ENCODE measurements at regions not wholly inside any gene's neighbourhood (a gene's known extent, or its start where the extent isn't known, plus 50 kb on each side); places are given as distances from the start of the nearest gene placed in this dataset.
"Not testable (repeated sequence)": the region's sequence is repeated elsewhere in the genome, so short reads cannot be mapped to it uniquely, and the experiment has no call there.

- Histone ChIP-seq H3K4me1 (peaks cover 8 to 15% of the 10 kb centered on the region in 2 donors), H3K27me3 (peaks cover 0 to 22% of the 10 kb centered on the region in 2 donors), H3K4me3 (no peak overlapping the region), H3K27ac (no peak overlapping the region), H3K9me3 (no peaks in the 10 kb centered on the region), H3K36me3 (no peaks in the 10 kb centered on the region)
- ATAC-seq = no peak
- no peak for DNase-seq
- intact Hi-C loops (cut with DNase I) = no loop called here
- no peak for TF ChIP-seq CTCF (IDR thresholded peaks at IDR 0.05)
These were observed 110.7 kb upstream of the SFSWAP start for GRCh38 chr12:131600160-131600532.

GRCh38 chr12:131601499-131601898 is 109.4 kb upstream of the SFSWAP start:
- ATAC-seq = not testable (repeated sequence)

GRCh38 chr12:131603106-131603938 is 107.6 kb upstream of the SFSWAP start:
- Histone ChIP-seq H3K27ac (no peak overlapping the region), H3K36me3 (no peaks in the 10 kb centered on the region), H3K4me3 (no peak overlapping the region), H3K27me3 (peaks cover 0 to 23% of the 10 kb centered on the region in 2 donors), H3K4me1 (peaks cover 8 to 33% of the 10 kb centered on the region in 2 donors), H3K9me3 (no peaks in the 10 kb centered on the region)
- no peak for ATAC-seq
- no peak for TF ChIP-seq CTCF (IDR thresholded peaks at IDR 0.05)
- intact Hi-C loops (cut with DNase I) = no loop called here
- no peak for DNase-seq

More at GRCh38 chr12:131601499-131601898, 109.4 kb upstream of the SFSWAP start:
- H3K36me3 ChIP-seq; H3K27ac ChIP-seq; intact Hi-C loops (cut with DNase I); H3K4me3 ChIP-seq; H3K9me3 ChIP-seq; DNase-seq: not testable (repeated sequence)
- Histone ChIP-seq H3K27me3 (peaks cover 0 to 23% of the 10 kb centered on the region in 2 donors), H3K4me1 (peaks cover 8 to 18% of the 10 kb centered on the region in 2 donors)

GRCh38 chr12:131603939-131604795 is 106.7 kb upstream of the SFSWAP start:
- peak in 1 of 4 donors; percentile 74 for DNase-seq
- H3K9me3 ChIP-seq = no peaks in the 10 kb centered on the region
- TF ChIP-seq CTCF (IDR thresholded peaks at IDR 0.05) = no peak
- H3K36me3 ChIP-seq = no peaks in the 10 kb centered on the region
- no peak overlapping the region for H3K4me3 ChIP-seq
- intact Hi-C loops (cut with DNase I) = no loop called here
- peaks cover 0 to 19% of the 10 kb centered on the region in 2 donors for H3K27me3 ChIP-seq
- H3K4me1 ChIP-seq = peaks cover 14 to 39% of the 10 kb centered on the region in 2 donors
- H3K27ac ChIP-seq = no peak overlapping the region
- ATAC-seq = no peak

- no peak for TF ChIP-seq CTCF (IDR thresholded peaks at IDR 0.05)
- no peaks in the 10 kb centered on the region for H3K9me3 ChIP-seq
- peaks cover 16 to 41% of the 10 kb centered on the region in 2 donors for H3K4me1 ChIP-seq
- no peak overlapping the region for H3K27ac ChIP-seq
- no peaks in the 10 kb centered on the region for H3K36me3 ChIP-seq
- no peak overlapping the region for H3K4me3 ChIP-seq
- intact Hi-C loops (cut with DNase I) = no loop called here
- DNase-seq (no peak), ATAC-seq (no peak)
- peaks cover 0 to 18% of the 10 kb centered on the region in 2 donors for H3K27me3 ChIP-seq
These were observed 106.0 kb upstream of the SFSWAP start for GRCh38 chr12:131604859-131605258.

All from left lung (tissue), 4 donors.